ENCODE measurements at regions not wholly inside any gene's neighbourhood (a gene's known extent, or its start where the extent isn't known, plus 50 kb on each side); places are given as distances from the start of the nearest gene placed in this dataset.

- ChIA-PET CTCF (no interaction called here), POLR2A (no interaction called here)
- no peaks in the 10 kb centered on the region for H3K4me1 Mint-ChIP-seq
- H3K4me3 Mint-ChIP-seq, result no peak overlapping the region
- DNase-seq, result no peak
- Histone ChIP-seq H3K4me3 (ENCODE audit: low read length) (no peak overlapping the region), H3K36me3 (ENCODE audit: insufficient read depth, low read length) (no peaks in the 10 kb centered on the region), H3K27ac (ENCODE audit: low read depth, low read length) (no peak overlapping the region), H3K27me3 (ENCODE audit: insufficient read depth, low read length, poor library complexity, severe bottlenecking) (no peaks in the 10 kb centered on the region), H3K9me3 (ENCODE audit: low read length) (no peaks in the 10 kb centered on the region), H3K4me1 (ENCODE audit: insufficient read depth, low read length) (no peaks in the 10 kb centered on the region)
- peaks cover 0 to 2% (median 0%) of the 10 kb centered on the region in 5 donors for H3K9me3 Mint-ChIP-seq
- peaks cover 0 to 4% of the 10 kb centered on the region in 2 donors for H3K27me3 Mint-ChIP-seq
- H3K27ac Mint-ChIP-seq, result no peak overlapping the region
- H3K36me3 Mint-ChIP-seq, result no peaks in the 10 kb centered on the region
Measured at GRCh38 chr2:129619471-129619870, 360.0 kb upstream of the RAB6C start.

GRCh38 chr2:129620411-129620810 lies 359.1 kb upstream of the RAB6C start:
- Histone ChIP-seq H3K4me1 (ENCODE audit: insufficient read depth, low read length) (no peaks in the 10 kb centered on the region), H3K27me3 (ENCODE audit: insufficient read depth, low read length, poor library complexity, severe bottlenecking) (no peaks in the 10 kb centered on the region), H3K36me3 (ENCODE audit: insufficient read depth, low read length) (no peaks in the 10 kb centered on the region), H3K9me3 (ENCODE audit: low read length) (no peaks in the 10 kb centered on the region), H3K4me3 (ENCODE audit: low read length) (no peak overlapping the region), H3K27ac (ENCODE audit: low read depth, low read length) (no peak overlapping the region)
- H3K27ac Mint-ChIP-seq, result no peak overlapping the region
- CTCF ChIA-PET, result no interaction called here
- peaks cover 0 to under 1% (median 0%) of the 10 kb centered on the region in 5 donors for H3K9me3 Mint-ChIP-seq
- no peaks in the 10 kb centered on the region for H3K4me1 Mint-ChIP-seq
- peaks cover 0 to 5% of the 10 kb centered on the region in 2 donors for H3K27me3 Mint-ChIP-seq
- POLR2A ChIA-PET, result no interaction called here
- no peak for DNase-seq
- no peak overlapping the region for H3K4me3 Mint-ChIP-seq
- H3K36me3 Mint-ChIP-seq, result no peaks in the 10 kb centered on the region

GRCh38 chr2:129623783-129624182 lies 355.7 kb upstream of the RAB6C start:
- H3K4me1 Mint-ChIP-seq, result no peaks in the 10 kb centered on the region
- POLR2A ChIA-PET, result no interaction called here
- Histone ChIP-seq H3K36me3 (ENCODE audit: insufficient read depth, low read length) (no peaks in the 10 kb centered on the region), H3K4me3 (ENCODE audit: low read length) (no peak overlapping the region), H3K27ac (ENCODE audit: low read depth, low read length) (no peak overlapping the region), H3K9me3 (ENCODE audit: low read length) (no peaks in the 10 kb centered on the region), H3K27me3 (ENCODE audit: insufficient read depth, low read length, poor library complexity, severe bottlenecking) (no peaks in the 10 kb centered on the region), H3K4me1 (ENCODE audit: insufficient read depth, low read length) (no peaks in the 10 kb centered on the region)
- peaks cover 0 to 5% of the 10 kb centered on the region in 2 donors for H3K27me3 Mint-ChIP-seq
- no peaks in the 10 kb centered on the region for H3K36me3 Mint-ChIP-seq
- no peak overlapping the region for H3K4me3 Mint-ChIP-seq
- no peak overlapping the region for H3K27ac Mint-ChIP-seq
- CTCF ChIA-PET, result no interaction called here
- no peak for DNase-seq
- H3K9me3 Mint-ChIP-seq, result peaks cover 0 to 6% (median 3%) of the 10 kb centered on the region in 5 donors

GRCh38 chr2:129627437-129627836 lies 352.0 kb upstream of the RAB6C start:
- Histone ChIP-seq H3K27ac (ENCODE audit: low read depth, low read length) (no peak overlapping the region), H3K36me3 (ENCODE audit: insufficient read depth, low read length) (no peaks in the 10 kb centered on the region), H3K4me1 (ENCODE audit: insufficient read depth, low read length) (no peaks in the 10 kb centered on the region), H3K9me3 (ENCODE audit: low read length) (no peaks in the 10 kb centered on the region), H3K4me3 (ENCODE audit: low read length) (no peak overlapping the region), H3K27me3 (ENCODE audit: insufficient read depth, low read length, poor library complexity, severe bottlenecking) (no peaks in the 10 kb centered on the region)
- ChIA-PET CTCF (no interaction called here), POLR2A (no interaction called here)
- no peaks in the 10 kb centered on the region for H3K36me3 Mint-ChIP-seq
- no peaks in the 10 kb centered on the region for H3K4me1 Mint-ChIP-seq
- peaks cover 0 to 3% of the 10 kb centered on the region in 2 donors for H3K27me3 Mint-ChIP-seq
- H3K27ac Mint-ChIP-seq, result no peak overlapping the region
- no peak overlapping the region for H3K4me3 Mint-ChIP-seq
- peaks cover 0 to 7% (median 3%) of the 10 kb centered on the region in 5 donors for H3K9me3 Mint-ChIP-seq
- no peak for DNase-seq

- H3K27me3 ChIP-seq (ENCODE audit: insufficient read depth, low read length, poor library complexity, severe bottlenecking), result no peaks in the 10 kb centered on the region
- Mint-ChIP-seq H3K27ac (no peak overlapping the region), H3K4me1 (no peaks in the 10 kb centered on the region), H3K36me3 (no peaks in the 10 kb centered on the region), H3K4me3 (no peak overlapping the region), H3K9me3 (no peaks in the 10 kb centered on the region), H3K27me3 (peaks cover 0 to 2% of the 10 kb centered on the region in 2 donors)
- POLR2A ChIA-PET, result no interaction called here
- H3K36me3 ChIP-seq (ENCODE audit: insufficient read depth, low read length), result no peaks in the 10 kb centered on the region
- H3K9me3 ChIP-seq (ENCODE audit: low read length), result no peaks in the 10 kb centered on the region
- H3K27ac ChIP-seq (ENCODE audit: low read depth, low read length), result no peak overlapping the region
- H3K4me3 ChIP-seq (ENCODE audit: low read length), result no peak overlapping the region
- no peak for DNase-seq
- no peaks in the 10 kb centered on the region for H3K4me1 ChIP-seq (ENCODE audit: insufficient read depth, low read length)
- CTCF ChIA-PET, result no interaction called here
Measured at GRCh38 chr2:129636692-129637091, 342.8 kb upstream of the RAB6C start.

- no peaks in the 10 kb centered on the region for H3K9me3 Mint-ChIP-seq
- H3K27me3 Mint-ChIP-seq, result no peaks in the 10 kb centered on the region
- Histone ChIP-seq H3K36me3 (ENCODE audit: insufficient read depth, low read length) (no peaks in the 10 kb centered on the region), H3K9me3 (ENCODE audit: low read length) (no peaks in the 10 kb centered on the region), H3K27ac (ENCODE audit: low read depth, low read length) (no peak overlapping the region), H3K4me1 (ENCODE audit: insufficient read depth, low read length) (no peaks in the 10 kb centered on the region), H3K27me3 (ENCODE audit: insufficient read depth, low read length, poor library complexity, severe bottlenecking) (no peaks in the 10 kb centered on the region), H3K4me3 (ENCODE audit: low read length) (no peak overlapping the region)
- ChIA-PET POLR2A (no interaction called here), CTCF (no interaction called here)
- H3K27ac Mint-ChIP-seq, result no peak overlapping the region
- H3K4me3 Mint-ChIP-seq, result no peak overlapping the region
- no peaks in the 10 kb centered on the region for H3K4me1 Mint-ChIP-seq
- no peaks in the 10 kb centered on the region for H3K36me3 Mint-ChIP-seq
- no peak for DNase-seq
Measured at GRCh38 chr2:129641371-129641770, 338.1 kb upstream of the RAB6C start.

GRCh38 chr2:129642526-129643043 lies 336.9 kb upstream of the RAB6C start:
- no peaks in the 10 kb centered on the region for H3K36me3 Mint-ChIP-seq
- Histone ChIP-seq H3K4me1 (ENCODE audit: insufficient read depth, low read length) (no peaks in the 10 kb centered on the region), H3K27ac (ENCODE audit: low read depth, low read length) (no peak overlapping the region), H3K9me3 (ENCODE audit: low read length) (no peaks in the 10 kb centered on the region), H3K27me3 (ENCODE audit: insufficient read depth, low read length, poor library complexity, severe bottlenecking) (no peaks in the 10 kb centered on the region), H3K4me3 (ENCODE audit: low read length) (no peak overlapping the region), H3K36me3 (ENCODE audit: insufficient read depth, low read length) (no peaks in the 10 kb centered on the region)
- no peak for DNase-seq
- H3K27me3 Mint-ChIP-seq, result peaks cover 0 to 3% of the 10 kb centered on the region in 2 donors
- H3K27ac Mint-ChIP-seq, result no peak overlapping the region
- H3K4me3 Mint-ChIP-seq, result no peak overlapping the region
- CTCF ChIA-PET, result no interaction called here
- POLR2A ChIA-PET, result no interaction called here
- no peaks in the 10 kb centered on the region for H3K9me3 Mint-ChIP-seq
- H3K4me1 Mint-ChIP-seq, result no peaks in the 10 kb centered on the region

GRCh38 chr2:129645335-129645734 lies 334.1 kb upstream of the RAB6C start:
- Mint-ChIP-seq H3K4me1 (no peaks in the 10 kb centered on the region), H3K27me3 (peaks cover 0 to 3% of the 10 kb centered on the region in 2 donors), H3K4me3 (no peak overlapping the region), H3K36me3 (no peaks in the 10 kb centered on the region), H3K9me3 (no peaks in the 10 kb centered on the region), H3K27ac (peak overlapping the region in 1 of 8 donors; percentile 54)
- ChIA-PET CTCF (no interaction called here), POLR2A (no interaction called here)
- H3K4me1 ChIP-seq (ENCODE audit: insufficient read depth, low read length), result no peaks in the 10 kb centered on the region
- no peak overlapping the region for H3K27ac ChIP-seq (ENCODE audit: low read depth, low read length)
- DNase-seq, result no peak
- H3K27me3 ChIP-seq (ENCODE audit: insufficient read depth, low read length, poor library complexity, severe bottlenecking), result no peaks in the 10 kb centered on the region
- H3K4me3 ChIP-seq (ENCODE audit: low read length), result no peak overlapping the region
- H3K36me3 ChIP-seq (ENCODE audit: insufficient read depth, low read length), result no peaks in the 10 kb centered on the region
- H3K9me3 ChIP-seq (ENCODE audit: low read length), result no peaks in the 10 kb centered on the region

GRCh38 chr2:129646107-129646506 lies 333.4 kb upstream of the RAB6C start:
- H3K4me3 ChIP-seq (ENCODE audit: low read length), result no peak overlapping the region
- DNase-seq, result no peak
- Mint-ChIP-seq H3K36me3 (no peaks in the 10 kb centered on the region), H3K27ac (no peak overlapping the region), H3K4me1 (no peaks in the 10 kb centered on the region), H3K9me3 (no peaks in the 10 kb centered on the region), H3K4me3 (no peak overlapping the region), H3K27me3 (peaks cover 0 to 3% of the 10 kb centered on the region in 2 donors)
- H3K9me3 ChIP-seq (ENCODE audit: low read length), result no peaks in the 10 kb centered on the region
- H3K4me1 ChIP-seq (ENCODE audit: insufficient read depth, low read length), result no peaks in the 10 kb centered on the region
- CTCF ChIA-PET, result no interaction called here
- H3K36me3 ChIP-seq (ENCODE audit: insufficient read depth, low read length), result no peaks in the 10 kb centered on the region
- no peaks in the 10 kb centered on the region for H3K27me3 ChIP-seq (ENCODE audit: insufficient read depth, low read length, poor library complexity, severe bottlenecking)
- H3K27ac ChIP-seq (ENCODE audit: low read depth, low read length), result no peak overlapping the region
- POLR2A ChIA-PET, result no interaction called here
